ENCODE measurements at regions not wholly inside any gene's neighbourhood (a gene's known extent, or its start where the extent isn't known, plus 50 kb on each side); places are given as distances from the start of the nearest gene placed in this dataset.

GRCh38 chr6:91324711-91325110 is 737.8 kb upstream of the MAP3K7 start:
- no peak for DNase-seq (ENCODE audit: low spot score)
- in situ Hi-C loops (cut with MboI; ENCODE audit: low pct_unique_long_range_greater_than_20kb, low sequenced_read_pairs, unreplicated experiment): no loop called here
- TF ChIP-seq, protein P1, sequence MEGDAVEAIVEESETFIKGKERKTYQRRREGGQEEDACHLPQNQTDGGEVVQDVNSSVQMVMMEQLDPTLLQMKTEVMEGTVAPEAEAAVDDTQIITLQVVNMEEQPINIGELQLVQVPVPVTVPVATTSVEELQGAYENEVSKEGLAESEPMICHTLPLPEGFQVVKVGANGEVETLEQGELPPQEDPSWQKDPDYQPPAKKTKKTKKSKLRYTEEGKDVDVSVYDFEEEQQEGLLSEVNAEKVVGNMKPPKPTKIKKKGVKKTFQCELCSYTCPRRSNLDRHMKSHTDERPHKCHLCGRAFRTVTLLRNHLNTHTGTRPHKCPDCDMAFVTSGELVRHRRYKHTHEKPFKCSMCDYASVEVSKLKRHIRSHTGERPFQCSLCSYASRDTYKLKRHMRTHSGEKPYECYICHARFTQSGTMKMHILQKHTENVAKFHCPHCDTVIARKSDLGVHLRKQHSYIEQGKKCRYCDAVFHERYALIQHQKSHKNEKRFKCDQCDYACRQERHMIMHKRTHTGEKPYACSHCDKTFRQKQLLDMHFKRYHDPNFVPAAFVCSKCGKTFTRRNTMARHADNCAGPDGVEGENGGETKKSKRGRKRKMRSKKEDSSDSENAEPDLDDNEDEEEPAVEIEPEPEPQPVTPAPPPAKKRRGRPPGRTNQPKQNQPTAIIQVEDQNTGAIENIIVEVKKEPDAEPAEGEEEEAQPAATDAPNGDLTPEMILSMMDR (IDR thresholded peaks at IDR 0.05; ENCODE audit: extremely low read depth, insufficient read depth, missing control alignments): no peak

- TF ChIP-seq, protein P1 (IDR thresholded peaks at IDR 0.05; ENCODE audit: extremely low read depth, insufficient read depth, missing control alignments): no peak
- in situ Hi-C loops (cut with MboI; ENCODE audit: low pct_unique_long_range_greater_than_20kb, low sequenced_read_pairs, unreplicated experiment): no loop called here
- DNase-seq (ENCODE audit: low spot score): no peak
Measured at GRCh38 chr6:91317984-91318383, 731.1 kb upstream of the MAP3K7 start.

DNA sequence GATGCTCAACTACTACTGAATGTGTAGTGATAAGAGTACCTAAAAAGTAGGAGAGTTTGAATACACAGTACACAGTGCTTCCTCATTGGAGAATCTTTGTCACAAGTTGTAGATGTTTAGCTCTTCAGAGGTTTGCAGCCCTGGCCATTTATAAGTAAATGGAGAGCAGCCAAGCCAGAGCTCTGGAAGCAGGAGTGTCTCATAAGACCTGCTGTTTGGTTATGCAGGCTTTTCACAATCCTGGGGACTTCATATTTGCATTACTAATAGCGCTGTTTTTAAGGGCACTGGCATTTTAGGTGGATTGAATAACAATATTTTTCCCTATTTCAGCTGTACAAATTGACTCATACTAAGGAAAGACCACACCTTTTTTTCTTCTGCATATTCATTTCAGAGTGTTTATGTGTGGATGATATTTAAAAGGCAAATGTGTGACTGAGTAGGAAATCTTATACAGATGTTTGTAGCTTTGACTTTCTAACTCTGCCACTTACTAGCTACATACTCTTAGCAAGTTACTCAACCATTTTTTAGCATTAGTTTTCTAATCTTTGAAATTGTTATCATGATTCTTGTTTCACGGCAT is 730.5 kb upstream of the MAP3K7 start:
- DNase-seq (ENCODE audit: low spot score): no peak
- TF ChIP-seq, protein P1 (IDR thresholded peaks at IDR 0.05; ENCODE audit: extremely low read depth, insufficient read depth, missing control alignments): no peak
- in situ Hi-C loops (cut with MboI; ENCODE audit: low pct_unique_long_range_greater_than_20kb, low sequenced_read_pairs, unreplicated experiment): no loop called here

GRCh38 chr6:91310178-91310577 is 723.3 kb upstream of the MAP3K7 start:
- DNase-seq (ENCODE audit: low spot score): no peak
- TF ChIP-seq, protein P1 (IDR thresholded peaks at IDR 0.05; ENCODE audit: extremely low read depth, insufficient read depth, missing control alignments): no peak
- in situ Hi-C loops (cut with MboI; ENCODE audit: low pct_unique_long_range_greater_than_20kb, low sequenced_read_pairs, unreplicated experiment): no loop called here

DNA sequence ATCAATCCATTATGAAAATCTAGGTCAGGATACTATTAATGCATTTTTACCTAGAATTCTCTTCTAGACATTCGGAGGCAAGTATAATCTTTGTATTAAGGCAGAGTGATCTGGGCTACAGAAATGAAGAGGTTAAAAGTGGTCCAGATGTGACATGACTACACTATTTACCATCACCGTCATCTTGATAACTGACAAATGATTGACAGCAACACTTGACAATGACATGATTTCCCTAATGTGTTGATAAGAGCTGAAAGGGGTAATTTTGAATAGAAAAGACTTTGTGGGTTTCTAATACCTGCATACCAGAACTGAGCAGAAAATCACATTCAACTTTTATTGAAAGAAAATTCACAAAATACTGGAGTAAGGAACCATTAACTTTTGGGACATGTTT is 718.9 kb upstream of the MAP3K7 start:
- TF ChIP-seq, protein P1 (IDR thresholded peaks at IDR 0.05; ENCODE audit: extremely low read depth, insufficient read depth, missing control alignments): no peak
- in situ Hi-C loops (cut with MboI; ENCODE audit: low pct_unique_long_range_greater_than_20kb, low sequenced_read_pairs, unreplicated experiment): no loop called here
- DNase-seq (ENCODE audit: low spot score): no peak

GRCh38 chr6:91304521-91304920 is 717.6 kb upstream of the MAP3K7 start:
- TF ChIP-seq, protein P1 (IDR thresholded peaks at IDR 0.05; ENCODE audit: extremely low read depth, insufficient read depth, missing control alignments): no peak
- in situ Hi-C loops (cut with MboI; ENCODE audit: low pct_unique_long_range_greater_than_20kb, low sequenced_read_pairs, unreplicated experiment): no loop called here
- DNase-seq (ENCODE audit: low spot score): no peak

DNA sequence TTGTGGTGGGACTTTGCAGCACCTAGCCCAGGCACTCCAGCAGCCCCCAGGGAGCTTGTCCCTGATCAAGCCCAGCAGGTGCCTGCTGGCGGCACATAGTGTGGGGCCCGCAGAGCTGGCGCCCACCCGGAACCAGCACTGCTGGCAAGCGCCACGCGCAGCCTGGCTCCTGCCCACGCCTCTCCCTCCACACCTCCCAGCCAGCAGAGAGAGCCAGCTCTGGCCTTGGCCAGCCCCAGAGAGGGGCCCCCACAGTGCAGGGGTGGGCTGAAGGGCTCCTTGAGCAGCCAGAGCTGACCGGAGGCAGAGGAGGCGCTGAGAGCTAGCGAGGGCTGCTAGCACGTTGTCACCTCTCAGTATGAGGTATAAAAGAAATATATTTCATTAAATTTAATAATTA is 716.5 kb upstream of the MAP3K7 start:
- TF ChIP-seq, protein P1 (IDR thresholded peaks at IDR 0.05; ENCODE audit: extremely low read depth, insufficient read depth, missing control alignments): no peak
- in situ Hi-C loops (cut with MboI; ENCODE audit: low pct_unique_long_range_greater_than_20kb, low sequenced_read_pairs, unreplicated experiment): no loop called here
- no peak for DNase-seq (ENCODE audit: low spot score)

Measured in GM13977 (cell line).